ENCODE measurements at regions not wholly inside any gene's neighbourhood (a gene's known extent, or its start where the extent isn't known, plus 50 kb on each side); places are given as distances from the start of the nearest gene placed in this dataset.

DNA sequence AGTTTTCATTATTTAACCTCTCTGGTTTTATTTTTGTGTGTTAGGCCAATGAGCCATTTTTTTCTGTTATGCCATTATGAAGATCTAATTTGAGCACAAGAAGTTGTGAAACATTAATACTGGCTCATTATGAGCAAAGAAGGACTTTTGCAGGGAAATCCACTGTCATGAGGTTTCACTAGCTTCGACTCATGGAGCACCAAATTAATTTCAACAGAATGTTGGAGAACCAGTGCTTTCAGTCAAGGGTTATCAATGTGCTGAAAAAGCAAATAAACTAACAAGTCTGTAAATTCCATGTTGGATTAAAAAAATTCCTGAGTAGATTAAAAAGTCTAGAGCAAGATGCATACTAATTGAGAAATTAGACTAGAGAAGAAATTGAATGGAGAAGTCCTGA is 594.2 kb upstream of the FZD8 start:
- TF ChIP-seq, protein P1, sequence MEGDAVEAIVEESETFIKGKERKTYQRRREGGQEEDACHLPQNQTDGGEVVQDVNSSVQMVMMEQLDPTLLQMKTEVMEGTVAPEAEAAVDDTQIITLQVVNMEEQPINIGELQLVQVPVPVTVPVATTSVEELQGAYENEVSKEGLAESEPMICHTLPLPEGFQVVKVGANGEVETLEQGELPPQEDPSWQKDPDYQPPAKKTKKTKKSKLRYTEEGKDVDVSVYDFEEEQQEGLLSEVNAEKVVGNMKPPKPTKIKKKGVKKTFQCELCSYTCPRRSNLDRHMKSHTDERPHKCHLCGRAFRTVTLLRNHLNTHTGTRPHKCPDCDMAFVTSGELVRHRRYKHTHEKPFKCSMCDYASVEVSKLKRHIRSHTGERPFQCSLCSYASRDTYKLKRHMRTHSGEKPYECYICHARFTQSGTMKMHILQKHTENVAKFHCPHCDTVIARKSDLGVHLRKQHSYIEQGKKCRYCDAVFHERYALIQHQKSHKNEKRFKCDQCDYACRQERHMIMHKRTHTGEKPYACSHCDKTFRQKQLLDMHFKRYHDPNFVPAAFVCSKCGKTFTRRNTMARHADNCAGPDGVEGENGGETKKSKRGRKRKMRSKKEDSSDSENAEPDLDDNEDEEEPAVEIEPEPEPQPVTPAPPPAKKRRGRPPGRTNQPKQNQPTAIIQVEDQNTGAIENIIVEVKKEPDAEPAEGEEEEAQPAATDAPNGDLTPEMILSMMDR (IDR thresholded peaks at IDR 0.05): no peak
- H3K27ac ChIP-seq: no peak overlapping the region
- H3K4me3 ChIP-seq: no peak overlapping the region
- DNase-seq (ENCODE audit: low spot score): no peak

DNA sequence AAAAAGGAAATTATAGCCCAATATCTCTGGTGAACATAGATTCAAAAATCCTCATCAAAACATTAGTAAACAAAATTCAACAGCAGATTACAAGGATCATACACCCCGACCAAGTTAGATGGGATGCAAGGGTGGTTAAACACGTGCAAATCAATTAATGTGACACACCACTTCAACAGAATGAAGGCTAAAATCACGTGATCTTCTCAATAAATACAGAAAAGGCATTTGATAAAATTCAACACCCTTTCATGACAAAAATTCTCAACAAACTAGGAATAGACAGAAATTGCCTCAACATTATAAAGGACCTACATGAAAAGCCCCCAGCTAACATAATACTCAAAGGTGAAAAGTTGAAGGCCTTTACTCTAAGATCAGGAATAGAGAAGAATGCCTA is 590.8 kb upstream of the FZD8 start:
- no peak overlapping the region for H3K27ac ChIP-seq
- TF ChIP-seq, protein P1 (IDR thresholded peaks at IDR 0.05): no peak
- no peak overlapping the region for H3K4me3 ChIP-seq
- DNase-seq (ENCODE audit: low spot score): no peak

DNA sequence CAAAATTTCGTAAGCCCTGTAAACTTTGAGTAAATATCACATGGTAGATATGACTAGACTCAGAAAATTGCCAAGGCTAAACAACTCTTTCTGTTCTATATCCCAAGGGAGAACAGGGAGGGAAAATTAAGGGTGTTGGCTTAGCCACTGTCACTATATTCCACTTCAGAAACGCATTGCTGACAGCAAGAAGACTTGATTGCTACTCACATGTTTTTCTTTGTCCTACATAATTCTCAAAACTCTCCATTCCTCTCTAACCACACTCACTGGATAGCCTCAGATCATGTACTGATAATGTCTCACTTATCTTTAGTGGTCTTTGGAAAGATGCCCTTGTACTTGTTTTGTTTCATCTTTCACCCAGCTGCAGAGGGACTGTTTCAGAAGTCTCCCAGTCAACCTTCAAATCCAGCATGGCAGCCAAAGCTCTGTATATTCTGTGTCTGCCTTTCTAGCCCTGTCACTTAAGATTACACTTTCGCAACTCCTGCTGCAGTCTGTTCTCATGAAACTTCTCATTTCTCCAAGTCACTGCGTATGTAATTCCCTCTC is 582.4 kb upstream of the FZD8 start:
- H3K4me3 ChIP-seq: no peak overlapping the region
- no peak overlapping the region for H3K27ac ChIP-seq
- TF ChIP-seq, protein P1 (IDR thresholded peaks at IDR 0.05): no peak
- DNase-seq (ENCODE audit: low spot score): no peak

DNA sequence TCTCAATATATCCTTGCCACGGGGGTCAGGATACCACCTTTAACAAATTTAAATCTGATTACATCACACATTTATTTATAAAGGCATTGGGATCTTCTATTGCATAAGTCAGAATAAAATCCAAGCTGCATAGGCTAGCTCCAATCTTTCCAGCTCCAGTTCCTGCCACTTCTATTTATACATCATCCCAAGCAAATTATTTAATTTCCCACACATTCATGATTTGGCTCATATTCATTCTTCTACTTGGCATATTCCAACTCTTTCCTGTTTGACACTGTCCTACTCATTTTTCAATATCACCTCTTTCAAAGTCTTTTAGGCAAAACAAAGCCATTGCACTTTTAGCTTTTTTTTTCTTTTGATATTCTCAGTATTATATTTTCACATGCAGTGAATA is 579.0 kb upstream of the FZD8 start:
- Histone ChIP-seq H3K27ac (no peak overlapping the region), H3K4me3 (no peak overlapping the region)
- no peak for DNase-seq (ENCODE audit: low spot score)
- TF ChIP-seq, protein P1 (IDR thresholded peaks at IDR 0.05): no peak

DNA sequence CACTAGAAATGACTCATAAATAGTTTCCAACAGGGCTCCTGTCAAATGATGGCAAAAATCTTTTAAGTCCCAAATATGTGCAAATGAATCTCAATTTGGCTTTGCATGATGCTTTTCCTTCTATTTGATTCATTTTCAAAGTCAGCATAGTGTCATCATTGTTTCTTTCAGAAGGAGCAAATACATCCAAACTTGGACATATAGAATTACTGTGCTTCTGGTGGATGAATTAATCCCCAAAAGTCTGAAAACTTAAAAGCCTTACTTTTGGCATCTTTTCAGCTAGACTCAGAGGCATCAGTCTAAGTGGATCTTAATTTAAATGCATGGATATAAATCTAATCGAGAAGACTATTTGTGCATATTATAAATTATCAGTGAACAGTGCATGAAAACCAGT is 578.1 kb upstream of the FZD8 start:
- H3K4me3 ChIP-seq: no peak overlapping the region
- DNase-seq (ENCODE audit: low spot score): no peak

DNA sequence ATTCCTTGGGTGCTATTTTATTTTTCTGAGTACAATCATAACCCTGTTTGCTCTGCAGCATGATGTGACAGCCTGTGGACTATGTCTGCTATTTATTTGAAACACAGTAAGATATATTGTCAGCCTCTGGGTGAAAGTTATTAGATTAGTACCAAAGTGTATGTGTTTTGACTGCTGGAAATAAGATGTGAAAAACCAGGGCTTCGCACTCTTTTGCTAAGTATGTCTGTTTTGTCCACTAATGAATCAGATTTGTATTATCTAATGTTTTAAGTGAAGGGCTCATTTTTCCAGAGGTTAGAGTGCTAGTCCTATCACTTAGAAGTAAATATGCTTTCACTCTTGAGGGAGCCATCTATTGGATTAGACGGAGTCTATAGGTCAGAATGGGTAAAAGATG is 569.8 kb upstream of the FZD8 start:
- TF ChIP-seq, protein P1 (IDR thresholded peaks at IDR 0.05): no peak
- Histone ChIP-seq H3K27ac (no peak overlapping the region), H3K4me3 (no peak overlapping the region)
- no peak for DNase-seq (ENCODE audit: low spot score)

More for the DNA sequence above, 578.1 kb upstream of the FZD8 start:
- TF ChIP-seq, protein P1 (IDR thresholded peaks at IDR 0.05): no peak
- no peak overlapping the region for H3K27ac ChIP-seq

DNA sequence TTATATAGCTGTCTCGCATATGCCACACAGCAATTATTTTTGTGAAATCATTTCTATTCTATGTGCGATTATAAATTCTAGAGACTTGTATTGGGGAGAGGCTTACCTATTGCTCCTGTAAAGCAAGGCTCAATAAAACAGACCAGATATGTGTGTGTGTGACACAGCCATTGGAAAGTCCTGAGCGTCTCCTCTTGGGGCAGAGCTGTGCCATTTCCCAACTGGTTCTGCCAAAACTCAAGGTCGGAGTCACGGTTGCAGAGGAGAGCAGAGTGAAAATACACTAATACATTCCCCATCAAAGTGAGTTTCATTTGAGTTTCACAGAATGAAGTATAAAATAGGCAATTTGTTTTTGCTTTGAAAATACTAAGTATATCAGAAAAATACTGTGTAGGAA is 567.4 kb upstream of the FZD8 start:
- Histone ChIP-seq H3K27ac (no peak overlapping the region), H3K4me3 (no peak overlapping the region)
- TF ChIP-seq, protein P1 (IDR thresholded peaks at IDR 0.05): no peak
- DNase-seq (ENCODE audit: low spot score): no peak
